Spleen (tissue), 11 donors: ENCODE measurements at regions not wholly inside any gene's neighbourhood (a gene's known extent, or its start where the extent isn't known, plus 50 kb on each side); places are given as distances from the start of the nearest gene placed in this dataset.

Experiments
- DNase-seq: peaks from one replicate; pipeline ENCODE4 v3.0.0-alpha.2; 2020
- H3K27ac ChIP-seq, 8 donors: fragments of 200-600 bp; sonication (generic) in 7 of 8; 1 replicate in 4 of 8; 2 replicates in 4 of 8; pipeline versions ENCODE4 v1.5.0 to v1.8.0; 2016 to 2021; ENCODE audit warnings: inconsistent platforms in 4 of 8, mild to moderate bottlenecking in 4 of 8, moderate library complexity in 1 of 8
- H3K27me3 ChIP-seq, 7 donors: fragments of 200-600 bp; sonication (generic) in 6 of 7; replicated peaks in 1 of 7; 1 replicate in 4 of 7; 2 replicates in 3 of 7; pipeline versions ENCODE4 v1.5.0 to v1.8.0; 2016 to 2021; ENCODE audit warnings: inconsistent platforms in 3 of 7, mild to moderate bottlenecking in 1 of 7
- H3K36me3 ChIP-seq, 6 donors: fragments of 200-600 bp; sonication (generic) in 5 of 6; 1 replicate in 4 of 6; 2 replicates in 2 of 6; pipeline versions ENCODE4 v1.5.0 to v1.8.0; 2016 to 2021; ENCODE audit warnings: inconsistent platforms in 2 of 6
- H3K4me1 ChIP-seq, 6 donors: fragments of 200-600 bp; sonication (generic) in 5 of 6; 1 replicate in 3 of 6; 2 replicates in 3 of 6; pipeline versions ENCODE4 v1.5.0 to v1.8.0; 2016 to 2021; ENCODE audit warnings: inconsistent platforms in 3 of 6
- H3K4me3 ChIP-seq, 8 donors: fragments of 200-600 bp; sonication (generic) in 7 of 8; 1 replicate in 4 of 8; 2 replicates in 4 of 8; pipeline versions ENCODE4 v1.5.0 to v1.8.0; 2016 to 2021; ENCODE audit warnings: inconsistent platforms in 4 of 8, mild to moderate bottlenecking in 4 of 8, moderate library complexity in 2 of 8
- H3K9me3 ChIP-seq, 8 donors: fragments of 200-600 bp; sonication (generic) in 7 of 8; 1 replicate in 4 of 8; 2 replicates in 4 of 8; pipeline versions ENCODE4 v1.5.0 to v1.8.0; 2016 to 2021; ENCODE audit warnings: inconsistent platforms in 4 of 8
- POLR2A ChIP-seq, 3 donors: fragments of 450-650 bp; IDR thresholded peaks; one replicate each; pipeline ENCODE4 v1.5.1; 2017; ENCODE audit warnings: antibody characterized with exemption in 3 of 3, mild to moderate bottlenecking in 1 of 3
- POLR2AphosphoS5 ChIP-seq, 3 donors: sonication (generic); formaldehyde crosslinking; IDR thresholded peaks; one replicate each; pipeline ENCODE4 v1.5.1; 2017; ENCODE audit warnings: antibody characterized with exemption in 3 of 3
- WGBS, 5 donors: extraction: QIAGEN DNeasy Blood & Tissue Kit in 3 of 5; methylation state at CpG; one replicate each; pipeline versions ENCODE4 v1.1.5 to v1.1.7; 2013 to 2018; 5-methylcytosine and 5-hydroxymethylcytosine counted together
- intact Hi-C: fragments of 100-400 bp; cut with DNase I; formaldehyde crosslinking; loops from one replicate; pipeline ENCODE4 v1.15.0; 2023; ENCODE audit warnings: low total_unique reads
- TF ChIP-seq, protein P1 (sequence below), 11 experiments: fragments of 200-600 bp in 7 of 11; fragments of 450-650 bp in 4 of 11; sonication (generic) in 4 of 11; IDR thresholded peaks in 8 of 11; conservative IDR thresholded peaks in 3 of 11; 1 replicate in 7 of 11; 2 replicates in 4 of 11; pipeline versions ENCODE4 v1.4.0 to v1.8.0; 2016 to 2021; ENCODE audit warnings: antibody characterized with exemption in 11 of 11, inconsistent platforms in 4 of 11, mild to moderate bottlenecking in 1 of 11
- donor health status: healthy with polysubstance abuse.
- donor health status: DM: no; HTN: no; CAD: no; lungs with moderate emphysema.
- donor health status: DM: no; HTN: no; CAD: no.
- donor health status: Bipolar disorder and iron deficiency.
- donor health status: healthy.
- donor health status: DM: no; HTN: no; CAD: no.
- donor health status: DM: yes; HTN: yes; CAD: no.

DNA sequence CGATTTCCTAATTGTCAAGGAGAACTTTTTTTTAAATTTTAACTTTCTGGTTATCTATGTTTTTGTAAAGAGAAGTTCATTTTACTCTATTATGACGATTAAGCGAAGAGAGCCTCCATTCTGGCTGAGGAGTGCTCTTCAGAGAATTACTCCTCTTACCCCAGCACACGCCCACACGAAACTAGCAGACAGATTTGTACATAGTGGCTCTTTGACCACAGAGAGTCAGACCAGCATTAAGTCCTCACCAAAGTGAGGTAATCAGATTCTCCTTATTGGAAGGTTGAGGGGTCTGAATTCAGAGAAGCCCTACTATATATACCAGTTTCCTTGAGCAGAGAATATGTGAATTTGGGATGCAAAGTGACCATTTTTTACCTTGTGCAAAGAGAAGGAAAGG lies 204.8 kb upstream of the TSC22D2 start:
- peaks cover 0 to 2% (median 0%) of the 10 kb centered on the region in 8 donors for H3K9me3 ChIP-seq
- WGBS, 5 donors, result 79 to 93% (median 87%) methylated on average over 5 of the region's 5 CpGs

DNA sequence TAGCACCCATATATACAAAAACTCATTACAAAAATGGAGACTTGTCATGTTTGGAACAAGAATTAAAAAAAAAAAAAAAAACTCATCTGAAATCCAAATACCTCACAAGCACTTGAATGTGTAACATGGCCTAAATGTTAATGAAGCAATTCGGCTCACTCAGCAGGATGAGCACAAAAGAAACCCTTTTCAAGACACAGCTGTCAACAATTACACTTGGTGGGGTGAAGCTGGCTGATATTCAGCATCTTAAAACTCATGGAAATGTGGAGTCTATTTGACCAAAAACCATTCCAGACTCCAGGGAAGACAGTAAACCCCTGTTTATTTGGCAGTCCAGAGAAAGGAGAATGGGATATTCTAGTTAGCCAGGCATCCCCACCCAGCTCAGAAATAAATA lies 205.4 kb upstream of the TSC22D2 start:
- peaks cover 0 to 4% (median 0%) of the 10 kb centered on the region in 8 donors for H3K9me3 ChIP-seq
- H3K27ac ChIP-seq, result no peak overlapping the region
- TF ChIP-seq, protein P1, sequence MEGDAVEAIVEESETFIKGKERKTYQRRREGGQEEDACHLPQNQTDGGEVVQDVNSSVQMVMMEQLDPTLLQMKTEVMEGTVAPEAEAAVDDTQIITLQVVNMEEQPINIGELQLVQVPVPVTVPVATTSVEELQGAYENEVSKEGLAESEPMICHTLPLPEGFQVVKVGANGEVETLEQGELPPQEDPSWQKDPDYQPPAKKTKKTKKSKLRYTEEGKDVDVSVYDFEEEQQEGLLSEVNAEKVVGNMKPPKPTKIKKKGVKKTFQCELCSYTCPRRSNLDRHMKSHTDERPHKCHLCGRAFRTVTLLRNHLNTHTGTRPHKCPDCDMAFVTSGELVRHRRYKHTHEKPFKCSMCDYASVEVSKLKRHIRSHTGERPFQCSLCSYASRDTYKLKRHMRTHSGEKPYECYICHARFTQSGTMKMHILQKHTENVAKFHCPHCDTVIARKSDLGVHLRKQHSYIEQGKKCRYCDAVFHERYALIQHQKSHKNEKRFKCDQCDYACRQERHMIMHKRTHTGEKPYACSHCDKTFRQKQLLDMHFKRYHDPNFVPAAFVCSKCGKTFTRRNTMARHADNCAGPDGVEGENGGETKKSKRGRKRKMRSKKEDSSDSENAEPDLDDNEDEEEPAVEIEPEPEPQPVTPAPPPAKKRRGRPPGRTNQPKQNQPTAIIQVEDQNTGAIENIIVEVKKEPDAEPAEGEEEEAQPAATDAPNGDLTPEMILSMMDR (IDR thresholded peaks at IDR 0.05 in 8 of 11, conservative IDR thresholded peaks at IDR 0.05 in 3 of 11), result no peak
- TF ChIP-seq POLR2AphosphoS5 (IDR thresholded peaks at IDR 0.05) (no peak), POLR2A (IDR thresholded peaks at IDR 0.05) (no peak)
- DNase-seq, result no peak
- WGBS, 5 donors, result 73 to 91% (median 83%) methylated on average over 1 of the region's 1 CpG
- H3K4me3 ChIP-seq, result no peak overlapping the region
- no peaks in the 10 kb centered on the region for H3K36me3 ChIP-seq
- intact Hi-C loops, result no loop called here
- no peaks in the 10 kb centered on the region for H3K27me3 ChIP-seq
- no peaks in the 10 kb centered on the region for H3K4me1 ChIP-seq

More for the DNA sequence above, 204.8 kb upstream of the TSC22D2 start:
- Histone ChIP-seq H3K4me1 (no peaks in the 10 kb centered on the region), H3K27me3 (no peaks in the 10 kb centered on the region), H3K4me3 (no peak overlapping the region), H3K36me3 (no peaks in the 10 kb centered on the region), H3K27ac (no peak overlapping the region)
- no peak for TF ChIP-seq POLR2AphosphoS5 (IDR thresholded peaks at IDR 0.05)
- TF ChIP-seq, protein P1 (IDR thresholded peaks at IDR 0.05 in 8 of 11, conservative IDR thresholded peaks at IDR 0.05 in 3 of 11), result no peak
- TF ChIP-seq POLR2A (IDR thresholded peaks at IDR 0.05), result no peak
- intact Hi-C loops, result no loop called here
- no peak for DNase-seq

- DNase-seq, result no peak
- Histone ChIP-seq H3K27me3 (peaks cover 0 to 16% (median 0%) of the 10 kb centered on the region in 7 donors), H3K4me1 (no peaks in the 10 kb centered on the region), H3K27ac (no peak overlapping the region), H3K9me3 (peaks cover 0 to 8% (median 2%) of the 10 kb centered on the region in 8 donors), H3K4me3 (no peak overlapping the region), H3K36me3 (no peaks in the 10 kb centered on the region)
- TF ChIP-seq POLR2A (IDR thresholded peaks at IDR 0.05) (no peak), POLR2AphosphoS5 (IDR thresholded peaks at IDR 0.05) (no peak)
- TF ChIP-seq, protein P1 (IDR thresholded peaks at IDR 0.05 in 8 of 11, conservative IDR thresholded peaks at IDR 0.05 in 3 of 11), result no peak
- intact Hi-C loops, result no loop called here
Measured at GRCh38 chr3:150194957-150195356, 213.1 kb upstream of the TSC22D2 start.

- H3K4me1 ChIP-seq, result no peaks in the 10 kb centered on the region
- intact Hi-C loops, result no loop called here
- no peaks in the 10 kb centered on the region for H3K36me3 ChIP-seq
- peaks cover 0 to 11% (median 7%) of the 10 kb centered on the region in 8 donors for H3K9me3 ChIP-seq
- WGBS, 5 donors, result 88 to 98% (median 91%) methylated on average over 4 of the region's 4 CpGs
- DNase-seq, result no peak
- peaks cover 0 to 16% (median 0%) of the 10 kb centered on the region in 7 donors for H3K27me3 ChIP-seq
- H3K4me3 ChIP-seq, result no peak overlapping the region
- H3K27ac ChIP-seq, result no peak overlapping the region
- no peak for TF ChIP-seq POLR2AphosphoS5 (IDR thresholded peaks at IDR 0.05)
- no peak for TF ChIP-seq POLR2A (IDR thresholded peaks at IDR 0.05)
- TF ChIP-seq, protein P1 (IDR thresholded peaks at IDR 0.05 in 8 of 11, conservative IDR thresholded peaks at IDR 0.05 in 3 of 11), result no peak
Measured at GRCh38 chr3:150194513-150194912, 213.6 kb upstream of the TSC22D2 start.
